GM23338 (cell line): ENCODE measurements at regions not wholly inside any gene's neighbourhood (a gene's known extent, or its start where the extent isn't known, plus 50 kb on each side); places are given as distances from the start of the nearest gene placed in this dataset.

Experiments used
- ATAC-seq: fragments of 200-7000 bp; cut with Tn5 transposase; 3 replicates; pipeline ENCODE4 v1.9.1; 2020
- DNase-seq: peaks from one replicate; pipeline ENCODE4 v3.0.0-alpha.2; 2015; ENCODE audit warnings: low spot score
- H2AFZ ChIP-seq: fragments of 200-600 bp; sonication (generic); 2 replicates; pipeline ENCODE4 v1.8.0; 2016; ENCODE audit warnings: antibody characterized with exemption, mild to moderate bottlenecking, moderate library complexity
- H3F3A ChIP-seq: fragments of 200-600 bp; sonication (generic); replicated peaks from 2 replicates; pipeline ENCODE4 v1.8.0; 2017; ENCODE audit warnings: antibody characterized with exemption, mixed run types, low read depth
- H3K27ac ChIP-seq: fragments of 200-600 bp; sonication (generic); 2 replicates; pipeline ENCODE4 v1.6.1; 2016; ENCODE audit warnings: low read depth
- H3K27me3 ChIP-seq: fragments of 200-600 bp; sonication (generic); 2 replicates; pipeline ENCODE4 v1.8.0; 2016; ENCODE audit warnings: mild to moderate bottlenecking, mixed run types, moderate library complexity; ENCODE audit not compliant: insufficient read depth
- H3K36me3 ChIP-seq: fragments of 200-600 bp; sonication (generic); 2 replicates; pipeline ENCODE4 v1.8.0; 2016; ENCODE audit warnings: mild to moderate bottlenecking; ENCODE audit not compliant: insufficient read depth
- H3K4me1 ChIP-seq: fragments of 200-600 bp; sonication (generic); 2 replicates; pipeline ENCODE4 v1.8.0; 2016; ENCODE audit warnings: mild to moderate bottlenecking, moderate library complexity; ENCODE audit not compliant: insufficient read depth
- H3K4me2 ChIP-seq: fragments of 200-600 bp; sonication (generic); 2 replicates; pipeline ENCODE4 v1.7.1; 2017; ENCODE audit warnings: mixed run types
- H3K4me3 ChIP-seq: fragments of 200-600 bp; sonication (generic); 2 replicates; pipeline ENCODE4 v1.6.1; 2016; ENCODE audit warnings: mixed run types
- H3K79me2 ChIP-seq: fragments of 200-600 bp; sonication (generic); replicated peaks from 2 replicates; pipeline ENCODE4 v1.8.0; 2017; ENCODE audit warnings: mild to moderate bottlenecking; ENCODE audit not compliant: insufficient read depth
- H3K9me2 ChIP-seq: fragments of 200-600 bp; sonication (generic); 2 replicates; pipeline ENCODE4 v1.8.0; 2017; ENCODE audit not compliant: insufficient read depth
- H4K20me1 ChIP-seq: fragments of 200-600 bp; sonication (generic); replicated peaks from 2 replicates; pipeline ENCODE4 v1.8.0; 2017; ENCODE audit warnings: mild to moderate bottlenecking; ENCODE audit not compliant: insufficient read depth
- H3K27ac Mint-ChIP-seq: 2 replicates; pipeline ENCODE4 v1.8.0; 2020; ENCODE audit warnings: inconsistent platforms, mild to moderate bottlenecking, moderate library complexity, mixed read lengths
- H3K27me3 Mint-ChIP-seq: 3 replicates; pipeline ENCODE4 v1.8.0; 2022; ENCODE audit warnings: low read depth, mild to moderate bottlenecking, moderate library complexity, mixed read lengths, inconsistent platforms; ENCODE audit not compliant: insufficient read depth, poor library complexity
- H3K36me3 Mint-ChIP-seq: 3 replicates; pipeline ENCODE4 v1.8.0; 2021; ENCODE audit warnings: low read depth, mild to moderate bottlenecking, inconsistent platforms, moderate library complexity, mixed read lengths
- H3K4me1 Mint-ChIP-seq: 3 replicates; pipeline ENCODE4 v1.8.0; 2020; ENCODE audit warnings: mild to moderate bottlenecking, inconsistent platforms, mixed read lengths
- H3K4me3 Mint-ChIP-seq: 3 replicates; pipeline ENCODE4 v1.8.0; 2021; ENCODE audit warnings: moderate library complexity, mild to moderate bottlenecking, inconsistent platforms, mixed read lengths
- H3K9me3 Mint-ChIP-seq: 3 replicates; pipeline ENCODE4 v1.8.0; 2020; ENCODE audit warnings: moderate library complexity, mild to moderate bottlenecking, inconsistent platforms, mixed read lengths
- CREB1 ChIP-seq: fragments of 250-450 bp; sonication (Bioruptor Pico); IDR thresholded peaks from 2 replicates; pipeline ENCODE4 v1.5.0; 2020; ENCODE audit warnings: low read depth, mild to moderate bottlenecking, moderate library complexity
- EZH2 ChIP-seq: fragments of 200-600 bp; sonication (generic); IDR thresholded peaks from one replicate; pipeline ENCODE4 v1.8.0; 2017; ENCODE audit warnings: antibody characterized with exemption, mild to moderate bottlenecking, low read depth; ENCODE audit not compliant: unreplicated experiment
- EZH2phosphoT487 ChIP-seq: fragments of 200-600 bp; sonication (generic); IDR thresholded peaks from one replicate; pipeline ENCODE4 v1.8.1; 2018; ENCODE audit warnings: antibody characterized with exemption; ENCODE audit not compliant: unreplicated experiment
- JUNB ChIP-seq: IDR thresholded peaks from one replicate; pipeline ENCODE4 v1.6.1; 2016; ENCODE audit warnings: antibody characterized with exemption; ENCODE audit not compliant: unreplicated experiment
- NANOG ChIP-seq: IDR thresholded peaks from 2 replicates; pipeline ENCODE4 v1.6.1; 2016; ENCODE audit warnings: antibody characterized with exemption, borderline replicate concordance
- POLR2AphosphoS5 ChIP-seq: IDR thresholded peaks from 2 replicates; pipeline ENCODE4 v1.6.1; 2016; ENCODE audit warnings: antibody characterized with exemption, low read depth
- STAT1 ChIP-seq: IDR thresholded peaks from one replicate; pipeline ENCODE4 v1.6.1; 2016; ENCODE audit warnings: antibody characterized with exemption; ENCODE audit not compliant: unreplicated experiment
- ZNF114 ChIP-seq: fragments of 250-450 bp; sonication (Bioruptor Pico); IDR thresholded peaks from 2 replicates; pipeline ENCODE4 v1.5.0; 2020; ENCODE audit warnings: mild to moderate bottlenecking, moderate library complexity
- ZNF331 ChIP-seq: fragments of 250-450 bp; sonication (Bioruptor Pico); IDR thresholded peaks from 2 replicates; pipeline ENCODE4 v1.5.0; 2020; ENCODE audit warnings: low read depth, mild to moderate bottlenecking, moderate library complexity
- TF ChIP-seq, protein P1 (sequence below): fragments of 250-450 bp; sonication (Bioruptor Pico); IDR thresholded peaks from 2 replicates; pipeline ENCODE4 v1.5.0; 2020; ENCODE audit warnings: mild to moderate bottlenecking, moderate library complexity
- TF ChIP-seq, protein P2 (sequence below), 2 experiments: fragments of 200-600 bp in 1 of 2; sonication (generic) in 1 of 2; conservative IDR thresholded peaks; 2 replicates each; pipeline versions ENCODE4 v1.5.1 to v1.6.1; 2016 to 2017; ENCODE audit warnings: antibody characterized with exemption in 2 of 2, low read depth in 2 of 2, mild to moderate bottlenecking in 2 of 2, moderate library complexity in 1 of 2
- TF ChIP-seq, protein P3 (sequence below): IDR thresholded peaks from one replicate; pipeline ENCODE4 v1.6.1; 2018; ENCODE audit warnings: antibody characterized with exemption; ENCODE audit not compliant: unreplicated experiment
- TF ChIP-seq, protein P4 (sequence below): IDR thresholded peaks from 2 replicates; pipeline ENCODE4 v1.6.1; 2016; ENCODE audit warnings: antibody characterized with exemption

DNA sequence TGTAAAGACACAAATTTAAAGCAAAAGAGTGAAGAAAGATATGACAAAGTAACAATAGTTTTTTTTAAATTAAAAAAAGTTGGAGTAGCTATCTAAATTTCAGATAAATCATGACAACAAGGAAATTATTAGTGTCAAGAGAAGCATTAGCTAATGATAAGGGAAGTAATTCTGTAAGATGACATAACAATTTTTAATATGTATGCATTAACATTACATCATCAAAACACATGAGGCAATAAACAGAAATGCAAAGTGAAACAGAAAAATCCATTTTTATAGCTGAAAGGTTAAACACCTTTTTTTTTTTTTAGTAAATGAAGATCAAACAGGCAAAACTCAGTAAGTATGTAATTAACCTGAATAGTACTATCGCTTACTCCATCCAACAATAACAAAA lies 804.9 kb upstream of the PRR20A start:
- ATAC-seq (no peak), DNase-seq (no peak)
- Mint-ChIP-seq H3K9me3 (no peaks in the 10 kb centered on the region; the same call in 2 of the 3 replicates), H3K4me3 (no peak overlapping the region), H3K36me3 (no peaks in the 10 kb centered on the region), H3K27ac (no peak overlapping the region), H3K4me1 (peaks cover 5% of the 10 kb centered on the region), H3K27me3 (no peaks in the 10 kb centered on the region)
- H3K4me1 ChIP-seq, result no peaks in the 10 kb centered on the region
- H3K27me3 ChIP-seq, result no peaks in the 10 kb centered on the region
- H3K4me3 ChIP-seq, result no peak overlapping the region
- no peaks in the 10 kb centered on the region for H3F3A ChIP-seq
- H3K79me2 ChIP-seq, result no peaks in the 10 kb centered on the region
- H4K20me1 ChIP-seq, result no peaks in the 10 kb centered on the region
- no peak overlapping the region for H2AFZ ChIP-seq
- no peaks in the 10 kb centered on the region for H3K36me3 ChIP-seq
- no peak for TF ChIP-seq ZNF114 (CRISPR knock-in tag)
- TF ChIP-seq, protein P1, sequence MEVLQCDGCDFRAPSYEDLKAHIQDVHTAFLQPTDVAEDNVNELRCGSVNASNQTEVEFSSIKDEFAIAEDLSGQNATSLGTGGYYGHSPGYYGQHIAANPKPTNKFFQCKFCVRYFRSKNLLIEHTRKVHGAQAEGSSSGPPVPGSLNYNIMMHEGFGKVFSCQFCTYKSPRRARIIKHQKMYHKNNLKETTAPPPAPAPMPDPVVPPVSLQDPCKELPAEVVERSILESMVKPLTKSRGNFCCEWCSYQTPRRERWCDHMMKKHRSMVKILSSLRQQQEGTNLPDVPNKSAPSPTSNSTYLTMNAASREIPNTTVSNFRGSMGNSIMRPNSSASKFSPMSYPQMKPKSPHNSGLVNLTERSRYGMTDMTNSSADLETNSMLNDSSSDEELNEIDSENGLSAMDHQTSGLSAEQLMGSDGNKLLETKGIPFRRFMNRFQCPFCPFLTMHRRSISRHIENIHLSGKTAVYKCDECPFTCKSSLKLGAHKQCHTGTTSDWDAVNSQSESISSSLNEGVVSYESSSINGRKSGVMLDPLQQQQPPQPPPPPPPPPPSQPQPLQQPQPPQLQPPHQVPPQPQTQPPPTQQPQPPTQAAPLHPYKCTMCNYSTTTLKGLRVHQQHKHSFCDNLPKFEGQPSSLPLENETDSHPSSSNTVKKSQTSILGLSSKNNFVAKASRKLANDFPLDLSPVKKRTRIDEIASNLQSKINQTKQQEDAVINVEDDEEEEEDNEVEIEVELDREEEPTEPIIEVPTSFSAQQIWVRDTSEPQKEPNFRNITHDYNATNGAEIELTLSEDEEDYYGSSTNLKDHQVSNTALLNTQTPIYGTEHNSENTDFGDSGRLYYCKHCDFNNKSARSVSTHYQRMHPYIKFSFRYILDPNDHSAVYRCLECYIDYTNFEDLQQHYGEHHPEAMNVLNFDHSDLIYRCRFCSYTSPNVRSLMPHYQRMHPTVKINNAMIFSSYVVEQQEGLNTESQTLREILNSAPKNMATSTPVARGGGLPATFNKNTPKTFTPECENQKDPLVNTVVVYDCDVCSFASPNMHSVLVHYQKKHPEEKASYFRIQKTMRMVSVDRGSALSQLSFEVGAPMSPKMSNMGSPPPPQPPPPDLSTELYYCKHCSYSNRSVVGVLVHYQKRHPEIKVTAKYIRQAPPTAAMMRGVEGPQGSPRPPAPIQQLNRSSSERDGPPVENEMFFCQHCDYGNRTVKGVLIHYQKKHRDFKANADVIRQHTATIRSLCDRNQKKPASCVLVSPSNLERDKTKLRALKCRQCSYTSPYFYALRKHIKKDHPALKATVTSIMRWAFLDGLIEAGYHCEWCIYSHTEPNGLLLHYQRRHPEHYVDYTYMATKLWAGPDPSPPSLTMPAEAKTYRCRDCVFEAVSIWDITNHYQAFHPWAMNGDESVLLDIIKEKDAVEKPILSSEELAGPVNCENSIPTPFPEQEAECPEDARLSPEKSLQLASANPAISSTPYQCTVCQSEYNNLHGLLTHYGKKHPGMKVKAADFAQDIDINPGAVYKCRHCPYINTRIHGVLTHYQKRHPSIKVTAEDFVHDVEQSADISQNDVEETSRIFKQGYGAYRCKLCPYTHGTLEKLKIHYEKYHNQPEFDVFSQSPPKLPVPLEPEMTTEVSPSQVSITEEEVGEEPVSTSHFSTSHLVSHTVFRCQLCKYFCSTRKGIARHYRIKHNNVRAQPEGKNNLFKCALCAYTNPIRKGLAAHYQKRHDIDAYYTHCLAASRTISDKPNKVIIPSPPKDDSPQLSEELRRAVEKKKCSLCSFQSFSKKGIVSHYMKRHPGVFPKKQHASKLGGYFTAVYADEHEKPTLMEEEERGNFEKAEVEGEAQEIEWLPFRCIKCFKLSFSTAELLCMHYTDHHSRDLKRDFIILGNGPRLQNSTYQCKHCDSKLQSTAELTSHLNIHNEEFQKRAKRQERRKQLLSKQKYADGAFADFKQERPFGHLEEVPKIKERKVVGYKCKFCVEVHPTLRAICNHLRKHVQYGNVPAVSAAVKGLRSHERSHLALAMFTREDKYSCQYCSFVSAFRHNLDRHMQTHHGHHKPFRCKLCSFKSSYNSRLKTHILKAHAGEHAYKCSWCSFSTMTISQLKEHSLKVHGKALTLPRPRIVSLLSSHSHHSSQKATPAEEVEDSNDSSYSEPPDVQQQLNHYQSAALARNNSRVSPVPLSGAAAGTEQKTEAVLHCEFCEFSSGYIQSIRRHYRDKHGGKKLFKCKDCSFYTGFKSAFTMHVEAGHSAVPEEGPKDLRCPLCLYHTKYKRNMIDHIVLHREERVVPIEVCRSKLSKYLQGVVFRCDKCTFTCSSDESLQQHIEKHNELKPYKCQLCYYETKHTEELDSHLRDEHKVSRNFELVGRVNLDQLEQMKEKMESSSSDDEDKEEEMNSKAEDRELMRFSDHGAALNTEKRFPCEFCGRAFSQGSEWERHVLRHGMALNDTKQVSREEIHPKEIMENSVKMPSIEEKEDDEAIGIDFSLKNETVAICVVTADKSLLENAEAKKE (CRISPR knock-in tag), result no peak
- no peak for TF ChIP-seq STAT1
- TF ChIP-seq, protein P2, sequence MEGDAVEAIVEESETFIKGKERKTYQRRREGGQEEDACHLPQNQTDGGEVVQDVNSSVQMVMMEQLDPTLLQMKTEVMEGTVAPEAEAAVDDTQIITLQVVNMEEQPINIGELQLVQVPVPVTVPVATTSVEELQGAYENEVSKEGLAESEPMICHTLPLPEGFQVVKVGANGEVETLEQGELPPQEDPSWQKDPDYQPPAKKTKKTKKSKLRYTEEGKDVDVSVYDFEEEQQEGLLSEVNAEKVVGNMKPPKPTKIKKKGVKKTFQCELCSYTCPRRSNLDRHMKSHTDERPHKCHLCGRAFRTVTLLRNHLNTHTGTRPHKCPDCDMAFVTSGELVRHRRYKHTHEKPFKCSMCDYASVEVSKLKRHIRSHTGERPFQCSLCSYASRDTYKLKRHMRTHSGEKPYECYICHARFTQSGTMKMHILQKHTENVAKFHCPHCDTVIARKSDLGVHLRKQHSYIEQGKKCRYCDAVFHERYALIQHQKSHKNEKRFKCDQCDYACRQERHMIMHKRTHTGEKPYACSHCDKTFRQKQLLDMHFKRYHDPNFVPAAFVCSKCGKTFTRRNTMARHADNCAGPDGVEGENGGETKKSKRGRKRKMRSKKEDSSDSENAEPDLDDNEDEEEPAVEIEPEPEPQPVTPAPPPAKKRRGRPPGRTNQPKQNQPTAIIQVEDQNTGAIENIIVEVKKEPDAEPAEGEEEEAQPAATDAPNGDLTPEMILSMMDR (conservative IDR thresholded peaks at IDR 0.05; ENCODE audit: low read depth in 2 of 2), result no peak
- TF ChIP-seq CREB1 (CRISPR knock-in tag), result no peak
- TF ChIP-seq NANOG, result no peak
- TF ChIP-seq, protein P3, sequence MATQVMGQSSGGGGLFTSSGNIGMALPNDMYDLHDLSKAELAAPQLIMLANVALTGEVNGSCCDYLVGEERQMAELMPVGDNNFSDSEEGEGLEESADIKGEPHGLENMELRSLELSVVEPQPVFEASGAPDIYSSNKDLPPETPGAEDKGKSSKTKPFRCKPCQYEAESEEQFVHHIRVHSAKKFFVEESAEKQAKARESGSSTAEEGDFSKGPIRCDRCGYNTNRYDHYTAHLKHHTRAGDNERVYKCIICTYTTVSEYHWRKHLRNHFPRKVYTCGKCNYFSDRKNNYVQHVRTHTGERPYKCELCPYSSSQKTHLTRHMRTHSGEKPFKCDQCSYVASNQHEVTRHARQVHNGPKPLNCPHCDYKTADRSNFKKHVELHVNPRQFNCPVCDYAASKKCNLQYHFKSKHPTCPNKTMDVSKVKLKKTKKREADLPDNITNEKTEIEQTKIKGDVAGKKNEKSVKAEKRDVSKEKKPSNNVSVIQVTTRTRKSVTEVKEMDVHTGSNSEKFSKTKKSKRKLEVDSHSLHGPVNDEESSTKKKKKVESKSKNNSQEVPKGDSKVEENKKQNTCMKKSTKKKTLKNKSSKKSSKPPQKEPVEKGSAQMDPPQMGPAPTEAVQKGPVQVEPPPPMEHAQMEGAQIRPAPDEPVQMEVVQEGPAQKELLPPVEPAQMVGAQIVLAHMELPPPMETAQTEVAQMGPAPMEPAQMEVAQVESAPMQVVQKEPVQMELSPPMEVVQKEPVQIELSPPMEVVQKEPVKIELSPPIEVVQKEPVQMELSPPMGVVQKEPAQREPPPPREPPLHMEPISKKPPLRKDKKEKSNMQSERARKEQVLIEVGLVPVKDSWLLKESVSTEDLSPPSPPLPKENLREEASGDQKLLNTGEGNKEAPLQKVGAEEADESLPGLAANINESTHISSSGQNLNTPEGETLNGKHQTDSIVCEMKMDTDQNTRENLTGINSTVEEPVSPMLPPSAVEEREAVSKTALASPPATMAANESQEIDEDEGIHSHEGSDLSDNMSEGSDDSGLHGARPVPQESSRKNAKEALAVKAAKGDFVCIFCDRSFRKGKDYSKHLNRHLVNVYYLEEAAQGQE, result no peak
- TF ChIP-seq, protein P4, sequence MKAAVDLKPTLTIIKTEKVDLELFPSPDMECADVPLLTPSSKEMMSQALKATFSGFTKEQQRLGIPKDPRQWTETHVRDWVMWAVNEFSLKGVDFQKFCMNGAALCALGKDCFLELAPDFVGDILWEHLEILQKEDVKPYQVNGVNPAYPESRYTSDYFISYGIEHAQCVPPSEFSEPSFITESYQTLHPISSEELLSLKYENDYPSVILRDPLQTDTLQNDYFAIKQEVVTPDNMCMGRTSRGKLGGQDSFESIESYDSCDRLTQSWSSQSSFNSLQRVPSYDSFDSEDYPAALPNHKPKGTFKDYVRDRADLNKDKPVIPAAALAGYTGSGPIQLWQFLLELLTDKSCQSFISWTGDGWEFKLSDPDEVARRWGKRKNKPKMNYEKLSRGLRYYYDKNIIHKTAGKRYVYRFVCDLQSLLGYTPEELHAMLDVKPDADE, result no peak
- TF ChIP-seq POLR2AphosphoS5, result no peak
- TF ChIP-seq ZNF331 (CRISPR knock-in tag), result no peak
- no peak for TF ChIP-seq JUNB
- no peak for TF ChIP-seq EZH2phosphoT487
- TF ChIP-seq EZH2, result no peak
- no peak overlapping the region for H3K4me2 ChIP-seq
- no peaks in the 10 kb centered on the region for H3K9me2 ChIP-seq
- no peak overlapping the region for H3K27ac ChIP-seq
